K562 (cell line): ENCODE measurements at regions not wholly inside any gene's neighbourhood (a gene's known extent, or its start where the extent isn't known, plus 50 kb on each side); places are given as distances from the start of the nearest gene placed in this dataset.

Experiments used
- EZH2 ChIP-seq: IDR thresholded peaks from 2 replicates; pipeline ENCODE4 v1.6.1; 2012; ENCODE audit warnings: low read depth, mild to moderate bottlenecking, inconsistent platforms, low read length, borderline replicate concordance
- FOXK2 ChIP-seq, 2 experiments: fragments of 450-650 bp; IDR thresholded peaks in 1 of 2; conservative IDR thresholded peaks in 1 of 2; 2 replicates each; pipeline ENCODE4 v1.6.1; 2016; ENCODE audit warnings: low read depth in 2 of 2, mild to moderate bottlenecking in 1 of 2
- NFE2 ChIP-seq: IDR thresholded peaks from 2 replicates; pipeline ENCODE4 v1.6.1; 2014; ENCODE audit warnings: antibody characterized with exemption, low read depth
- POLR2AphosphoS5 ChIP-seq: IDR thresholded peaks from 2 replicates; pipeline ENCODE4 v1.6.1; 2011; ENCODE audit warnings: mild to moderate bottlenecking, low read depth, low read length, moderate library complexity; ENCODE audit not compliant: control insufficient read depth, insufficient read depth

DNA sequence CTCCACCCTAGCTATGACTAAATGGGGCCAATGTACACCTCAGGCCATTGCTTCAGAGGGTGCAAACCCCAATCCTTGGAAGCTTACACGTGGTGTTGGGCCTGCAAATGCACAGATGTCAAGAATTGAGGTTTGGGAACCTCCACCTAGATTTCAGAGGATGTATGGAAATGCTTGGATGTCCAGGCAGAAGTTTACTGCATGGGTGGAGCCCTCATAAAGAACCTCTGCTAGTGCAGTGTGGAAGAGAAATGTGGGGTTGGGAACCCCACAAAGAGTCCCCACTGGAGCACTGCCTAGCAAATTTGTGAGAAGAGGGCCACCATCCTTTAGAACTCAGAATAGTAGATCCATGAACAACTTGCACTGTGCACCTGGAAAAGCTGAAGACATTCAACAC is 284.1 kb downstream of the ANTXR2 start:
- TF ChIP-seq EZH2 (no peak), NFE2 (no peak), FOXK2 (conservative IDR thresholded peaks at IDR 0.05 in 1 of 2, IDR thresholded peaks at IDR 0.05 in 1 of 2; ENCODE audit: low read depth in 2 of 2) (no peak), POLR2AphosphoS5 (no peak)
